GM21619 (cell line): ENCODE measurements at regions not wholly inside any gene's neighbourhood (a gene's known extent, or its start where the extent isn't known, plus 50 kb on each side); places are given as distances from the start of the nearest gene placed in this dataset.
"Not testable (repeated sequence)": the region's sequence is repeated elsewhere in the genome, so short reads cannot be mapped to it uniquely, and the experiment has no call there.

ENCODE experiments used
- ATAC-seq: cut with Tn5 transposase; IDR thresholded peaks from one replicate; pipeline ENCODE4 v1.9.1; 2021; ENCODE audit not compliant: unreplicated experiment

DNA sequence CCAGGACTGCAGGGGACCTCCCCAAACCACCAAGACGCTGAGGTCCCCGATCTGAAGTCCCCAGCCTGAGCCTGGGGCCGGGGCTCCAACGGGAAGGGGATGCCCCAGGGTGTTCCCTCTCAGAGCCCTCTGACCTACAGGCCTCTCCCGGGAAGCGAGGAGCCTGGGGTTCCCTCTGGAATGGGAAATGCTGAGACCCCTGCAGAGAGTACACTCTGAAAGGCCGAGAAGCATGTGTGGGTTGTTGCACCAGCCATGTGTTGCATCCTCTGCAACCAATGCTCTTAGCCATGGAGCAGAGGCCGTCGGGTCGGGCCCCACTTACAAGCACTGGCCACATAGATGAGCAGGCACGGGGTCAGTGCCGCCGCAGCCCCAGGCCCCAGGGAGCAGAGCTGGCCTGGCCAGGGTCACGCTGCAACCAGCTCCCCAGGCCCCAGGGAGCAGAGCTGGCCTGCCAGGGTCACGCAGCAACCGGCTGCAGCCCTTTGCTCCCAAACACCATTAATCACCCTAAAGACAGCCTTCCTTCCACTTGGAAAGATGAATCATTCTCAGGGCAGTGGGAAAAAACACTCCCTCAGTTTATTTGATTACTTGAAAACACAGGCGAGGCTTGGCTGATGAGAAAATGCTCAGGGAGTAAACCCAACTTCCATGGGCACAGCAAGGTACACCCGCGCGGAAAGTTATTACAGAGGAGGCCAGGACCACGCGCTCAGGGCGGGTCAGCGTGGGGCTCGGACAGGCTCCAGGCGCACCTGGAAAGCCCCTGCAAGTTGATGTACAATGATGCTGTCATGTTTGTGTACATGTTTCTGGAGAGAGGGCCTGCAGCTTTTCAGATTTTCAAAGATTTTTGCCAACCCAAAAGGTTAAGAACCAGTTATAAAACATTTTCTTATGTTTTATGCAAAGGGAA lies 78.0 kb upstream of the AFDN start:
- ATAC-seq, result no peak

DNA sequence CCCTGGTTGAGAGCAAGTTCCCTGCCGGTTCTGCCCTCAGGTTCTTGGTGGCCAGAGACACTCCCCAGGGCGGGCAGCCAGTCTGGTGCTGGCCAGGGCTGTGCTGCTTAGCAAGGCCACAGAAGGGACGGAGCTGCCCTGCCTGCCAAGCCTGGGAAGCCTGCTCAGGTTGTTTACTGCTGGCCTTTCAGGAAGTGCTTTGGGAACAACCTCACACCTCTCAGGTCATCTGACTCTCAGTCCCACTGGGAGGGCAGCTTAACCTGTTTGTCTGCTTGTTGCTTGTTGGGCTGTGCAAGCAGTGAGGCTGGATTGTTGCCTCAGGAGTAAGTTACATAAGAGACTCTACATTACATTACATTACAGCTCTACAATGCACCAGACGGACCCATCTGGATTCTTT lies 75.8 kb upstream of the AFDN start:
- no peak for ATAC-seq

DNA sequence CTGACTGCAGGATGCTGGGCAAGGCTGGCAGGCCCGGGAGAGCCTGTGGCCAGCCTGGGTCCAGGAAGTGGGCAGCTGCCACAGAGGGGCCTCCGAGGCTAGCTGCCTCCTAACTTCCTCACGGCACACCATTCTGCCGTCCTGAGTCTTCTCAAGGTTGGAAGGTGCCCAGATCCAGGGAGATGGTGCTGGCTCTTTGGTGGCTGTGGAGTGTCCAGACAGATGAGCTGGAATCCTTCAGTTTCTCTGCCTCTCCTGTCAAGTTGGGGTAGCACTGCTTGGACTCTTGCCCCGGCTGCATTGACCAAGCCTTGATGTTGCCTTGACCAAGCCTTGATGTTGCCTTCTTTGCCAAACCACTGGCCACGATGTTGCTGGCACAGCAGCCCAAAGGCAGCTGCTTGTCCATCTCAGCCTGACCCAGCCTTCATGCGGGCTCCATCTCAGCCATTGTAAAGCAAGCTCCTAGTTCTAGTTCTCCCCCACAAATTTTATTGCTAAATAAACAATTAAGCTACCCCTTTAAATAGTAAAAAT lies 75.1 kb upstream of the AFDN start:
- ATAC-seq, result no peak

DNA sequence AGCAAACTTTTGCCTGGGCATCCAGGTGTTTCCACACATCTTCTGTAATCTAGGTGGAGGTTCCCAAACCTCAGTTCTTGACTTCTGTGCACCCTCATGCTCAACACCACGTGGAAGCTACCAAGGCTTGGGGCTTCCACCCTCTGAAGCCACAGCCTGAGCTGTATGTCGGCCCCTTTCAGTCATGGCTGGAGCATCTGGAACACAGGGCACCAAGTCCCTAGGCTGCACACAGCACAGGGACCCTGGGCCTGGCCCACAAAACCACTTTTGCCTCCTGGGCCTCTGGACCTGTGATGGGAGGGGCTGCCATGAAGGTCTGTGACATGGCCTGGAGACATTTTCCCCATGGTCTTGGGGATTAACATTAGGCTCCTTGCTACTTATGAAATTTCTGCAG lies 73.4 kb upstream of the AFDN start:
- ATAC-seq, result not testable (repeated sequence)

DNA sequence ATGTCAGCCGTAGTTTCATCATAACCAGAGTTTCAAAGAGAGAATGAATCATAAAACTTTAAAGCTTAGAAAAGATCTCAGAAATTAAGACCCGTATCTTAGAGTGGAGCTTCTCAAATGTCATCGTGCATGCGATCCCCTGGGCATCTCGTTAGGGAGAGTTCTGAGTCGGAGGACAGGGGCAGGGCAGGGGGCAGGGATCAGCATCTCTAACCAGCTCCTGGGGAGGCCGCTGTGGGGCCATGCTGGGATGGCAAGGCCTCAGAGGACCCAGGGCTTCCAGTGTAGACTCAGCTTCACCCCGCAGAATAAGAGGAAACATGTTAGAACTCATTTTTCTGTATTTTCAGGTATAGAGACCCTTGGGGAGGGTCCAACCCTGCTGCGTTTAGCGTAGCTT lies 72.0 kb upstream of the AFDN start:
- no peak for ATAC-seq

DNA sequence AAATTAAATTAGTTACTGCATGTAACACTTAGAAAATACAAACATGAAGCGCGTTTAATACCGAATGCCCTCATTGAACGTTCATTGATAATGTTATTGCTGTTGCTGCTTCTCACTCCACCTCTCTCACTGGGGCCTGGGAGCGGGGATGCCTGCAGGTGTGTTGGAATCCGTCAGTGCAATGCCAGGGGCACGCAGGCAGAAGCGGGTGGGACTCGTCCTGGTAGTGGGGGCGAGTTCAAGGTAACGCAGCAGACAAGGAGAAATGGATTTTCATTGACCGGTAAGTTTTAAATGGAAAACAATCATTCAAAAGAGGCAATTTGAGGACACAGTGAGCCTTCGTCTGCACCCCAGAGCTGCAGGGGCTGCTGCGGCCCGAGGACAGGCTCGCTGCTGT lies 71.2 kb upstream of the AFDN start:
- no peak for ATAC-seq

DNA sequence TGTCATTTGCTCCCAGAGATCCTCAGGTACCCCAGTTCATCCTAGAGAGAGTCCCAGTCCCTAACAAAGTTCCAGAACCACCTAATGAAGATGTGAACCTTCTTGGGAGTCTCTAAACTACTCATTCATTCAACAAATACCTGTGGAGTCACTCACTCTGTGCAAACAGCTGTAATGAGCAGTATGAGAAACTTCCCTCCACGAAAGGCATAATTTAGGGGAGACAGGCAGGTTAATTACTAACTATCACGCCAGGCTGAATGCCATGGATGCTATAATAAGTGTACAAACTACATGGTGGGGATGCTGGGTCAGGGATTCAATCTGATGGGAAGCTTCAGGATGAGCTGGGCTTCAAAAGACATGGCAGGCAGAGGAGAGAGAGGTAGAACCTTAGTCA lies 70.1 kb upstream of the AFDN start:
- ATAC-seq, result no peak

DNA sequence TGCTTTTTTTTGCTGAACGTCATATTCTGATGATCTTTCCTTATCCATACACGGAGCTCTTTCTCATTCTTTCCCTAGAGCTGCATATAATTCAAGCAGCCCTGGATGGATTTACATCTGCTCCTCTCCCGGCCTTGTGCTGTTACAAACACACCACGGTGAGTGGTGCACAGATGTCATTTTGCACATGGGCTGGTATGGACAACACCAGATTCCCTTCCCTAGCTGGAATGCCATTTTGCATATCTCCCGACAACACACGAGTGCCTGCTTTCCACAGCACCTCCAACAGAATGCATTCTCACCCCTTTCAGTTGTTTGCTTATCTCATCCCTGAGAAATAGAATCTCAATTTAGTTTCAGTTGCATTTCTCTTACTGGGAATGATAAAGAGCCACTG lies 69.5 kb upstream of the AFDN start:
- ATAC-seq, result no peak

DNA sequence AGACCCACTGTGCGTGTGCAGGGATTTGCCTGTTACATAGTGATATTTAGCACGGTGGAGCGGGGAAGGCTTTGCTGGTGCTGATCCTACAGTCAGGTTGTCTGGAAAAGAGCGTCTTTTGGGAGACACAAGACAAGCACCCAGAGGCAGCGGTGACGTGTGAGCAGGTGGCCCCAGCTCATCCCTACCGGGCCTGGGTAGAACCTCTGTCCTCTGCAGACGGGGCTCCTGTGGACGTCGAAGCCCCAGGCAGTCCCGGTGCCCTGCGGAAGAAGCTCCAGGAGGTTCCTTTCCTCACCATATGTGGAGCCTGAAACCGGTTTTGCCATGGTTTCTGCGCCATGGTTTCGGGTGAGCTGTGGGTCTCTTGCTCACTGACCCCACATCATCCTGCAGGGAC lies 68.9 kb upstream of the AFDN start:
- ATAC-seq, result no peak

DNA sequence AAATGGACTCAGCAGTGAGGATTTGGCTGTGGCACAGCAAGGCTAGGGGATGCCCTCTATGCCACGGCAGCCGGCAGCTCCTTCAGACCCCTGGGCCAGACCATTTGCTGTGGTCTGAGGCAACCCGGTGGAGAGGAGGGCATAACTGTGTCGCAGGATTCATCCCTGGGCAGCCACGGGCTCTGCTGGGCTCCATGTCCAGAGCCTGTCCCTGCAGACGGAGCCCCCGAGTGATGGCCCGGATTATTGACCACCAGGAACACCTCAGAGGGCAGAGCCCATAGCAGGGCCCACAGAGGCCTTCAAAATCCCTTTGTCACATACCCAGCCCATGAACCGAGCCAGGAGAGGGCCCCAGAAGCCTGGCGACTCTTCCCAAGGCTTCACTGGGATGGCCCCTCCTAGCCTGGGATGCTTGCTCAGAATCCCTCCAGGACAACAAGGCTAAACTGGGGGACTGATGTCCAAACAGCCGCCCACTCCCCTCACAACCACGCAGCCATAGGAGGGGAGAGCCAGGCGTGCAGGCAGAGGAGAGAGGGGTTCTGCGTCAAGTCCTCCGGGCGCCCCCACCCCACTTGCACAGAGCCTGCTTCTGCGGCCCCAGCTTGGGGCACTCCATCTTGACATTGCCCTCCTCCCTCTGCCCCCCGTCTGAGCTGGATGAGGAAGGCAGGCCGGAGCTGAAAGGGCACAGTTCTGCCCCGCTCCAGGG lies 68.2 kb upstream of the AFDN start:
- ATAC-seq, result no peak

DNA sequence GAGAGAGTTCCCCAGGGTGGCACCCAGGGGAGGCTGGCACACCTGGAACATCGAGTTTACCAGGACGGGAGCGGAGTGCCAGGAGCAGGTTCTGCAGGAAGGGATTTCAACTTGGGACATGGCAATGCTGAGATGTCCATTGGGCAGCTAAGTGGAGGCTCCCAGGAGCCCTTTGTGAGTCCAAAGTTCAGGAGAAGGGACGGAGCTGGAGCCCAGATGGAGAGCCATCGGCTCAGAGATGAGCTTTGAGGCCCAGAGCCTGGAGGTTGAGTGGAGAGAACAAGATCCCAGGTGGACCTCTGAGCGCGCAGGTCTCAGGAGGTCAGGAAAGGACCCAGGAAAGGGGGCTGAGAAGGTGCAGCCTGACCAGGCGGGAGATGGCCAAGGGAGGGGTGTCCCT lies 67.5 kb upstream of the AFDN start:
- ATAC-seq, result no peak

DNA sequence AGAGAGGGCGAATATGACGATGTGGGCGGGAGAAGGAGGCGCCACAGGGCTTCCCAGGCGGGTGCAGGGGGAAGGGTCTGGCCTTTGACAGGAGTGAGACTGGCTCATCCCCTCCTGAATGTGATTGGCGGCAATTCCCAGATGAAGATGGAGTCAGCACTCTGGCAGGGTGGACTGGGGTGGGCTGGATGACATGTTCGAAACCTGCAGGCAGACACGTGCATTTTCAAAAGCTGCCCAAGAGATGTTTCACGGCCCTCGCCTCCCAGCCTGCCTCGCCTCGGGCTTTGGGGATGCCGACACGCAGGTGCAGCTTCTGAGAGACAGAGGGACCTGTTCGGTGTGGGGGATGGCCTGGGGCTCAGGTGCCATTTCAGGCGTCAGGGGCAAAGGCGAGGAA lies 66.8 kb upstream of the AFDN start:
- ATAC-seq, result no peak

DNA sequence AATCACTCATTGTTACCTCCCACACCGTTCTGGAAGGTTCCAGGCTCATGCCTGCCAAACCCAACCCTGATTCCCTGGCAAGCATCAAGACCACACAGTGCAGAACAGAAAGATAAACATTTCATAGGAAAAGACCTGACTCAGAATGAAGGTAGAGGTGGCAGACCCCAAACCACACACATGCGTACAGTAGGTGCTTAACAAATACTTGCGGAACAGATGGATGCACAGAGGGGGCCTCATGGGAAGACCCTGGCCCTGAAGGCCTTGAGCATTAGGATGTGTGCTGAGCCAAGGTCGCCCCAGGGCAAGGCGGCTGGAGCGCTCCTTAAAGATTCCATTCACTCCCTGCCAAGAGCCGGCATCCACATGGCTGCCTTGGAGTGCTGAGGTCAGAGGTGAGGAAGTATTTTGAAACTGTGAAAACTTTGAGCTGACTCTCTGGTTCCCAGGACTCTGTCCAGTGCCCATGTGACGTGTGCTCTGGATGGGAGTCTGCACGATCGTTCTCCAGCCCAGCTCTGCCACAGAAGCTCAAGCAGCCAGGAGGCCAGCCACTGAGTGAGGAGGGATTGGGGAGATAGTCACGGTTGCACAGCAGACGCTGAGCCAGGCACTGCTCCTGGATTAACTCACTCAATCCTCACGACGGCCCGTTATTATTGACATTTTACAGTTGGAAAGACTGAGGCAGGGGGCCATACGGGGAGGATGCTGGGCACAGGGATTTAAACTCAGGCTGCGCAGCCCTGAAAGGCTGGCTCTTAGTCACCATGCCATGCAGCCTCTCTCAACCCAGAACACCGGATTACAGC lies 65.5 kb upstream of the AFDN start:
- ATAC-seq, result no peak

DNA sequence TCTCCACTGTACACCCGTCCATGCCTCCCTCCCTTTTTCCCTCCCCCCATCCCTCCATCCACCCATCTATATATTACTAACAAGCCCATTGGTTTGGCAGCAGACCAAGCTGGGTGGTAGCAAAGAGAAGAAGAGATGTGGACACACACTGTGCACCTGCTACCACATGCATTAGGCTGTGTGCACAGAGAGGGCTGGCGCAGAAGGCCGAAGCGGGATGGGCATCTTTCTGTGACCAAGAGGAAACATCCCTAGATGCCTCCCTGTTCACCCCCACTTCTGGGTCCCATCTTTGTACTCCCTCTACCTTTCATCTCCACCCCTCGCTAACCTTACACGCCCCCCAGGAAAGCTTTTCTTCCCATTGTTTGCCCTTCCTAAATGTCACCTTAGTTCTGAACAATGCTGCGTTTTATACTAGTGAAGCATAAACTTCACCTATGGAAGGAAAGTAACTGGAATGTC lies 64.9 kb upstream of the AFDN start:
- no peak for ATAC-seq

DNA sequence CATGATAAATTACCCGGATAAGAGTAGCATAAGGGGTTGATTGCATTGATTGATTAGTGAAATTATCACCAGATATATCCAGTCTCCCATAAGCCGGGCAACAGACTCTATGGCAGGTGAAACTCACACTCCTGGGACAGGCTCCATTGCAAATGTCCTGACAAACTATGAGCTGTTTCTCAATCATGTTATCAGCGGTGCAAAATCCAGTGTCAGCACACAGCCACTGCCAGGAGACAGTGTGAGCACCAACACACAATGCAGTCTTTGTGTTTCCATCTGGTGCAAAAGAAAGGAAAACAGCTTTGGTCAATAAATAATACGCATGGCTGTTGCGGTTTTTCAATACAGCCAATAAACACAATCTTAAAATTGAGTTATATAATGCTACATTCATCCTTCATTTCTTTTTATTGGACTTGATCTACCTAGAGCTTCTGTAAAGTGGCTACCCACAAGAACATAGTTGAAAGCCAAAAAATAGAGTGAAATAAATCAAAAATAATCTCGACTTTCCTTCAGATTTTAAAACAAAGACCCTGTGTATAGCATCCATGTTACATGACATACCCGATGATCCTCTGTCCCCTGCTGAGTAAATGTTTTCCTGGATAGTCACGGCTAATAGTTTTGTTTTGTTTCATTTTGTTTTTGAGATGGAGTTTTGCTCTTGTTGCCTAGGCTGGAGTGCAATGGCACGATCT lies 64.3 kb upstream of the AFDN start:
- no peak for ATAC-seq

DNA sequence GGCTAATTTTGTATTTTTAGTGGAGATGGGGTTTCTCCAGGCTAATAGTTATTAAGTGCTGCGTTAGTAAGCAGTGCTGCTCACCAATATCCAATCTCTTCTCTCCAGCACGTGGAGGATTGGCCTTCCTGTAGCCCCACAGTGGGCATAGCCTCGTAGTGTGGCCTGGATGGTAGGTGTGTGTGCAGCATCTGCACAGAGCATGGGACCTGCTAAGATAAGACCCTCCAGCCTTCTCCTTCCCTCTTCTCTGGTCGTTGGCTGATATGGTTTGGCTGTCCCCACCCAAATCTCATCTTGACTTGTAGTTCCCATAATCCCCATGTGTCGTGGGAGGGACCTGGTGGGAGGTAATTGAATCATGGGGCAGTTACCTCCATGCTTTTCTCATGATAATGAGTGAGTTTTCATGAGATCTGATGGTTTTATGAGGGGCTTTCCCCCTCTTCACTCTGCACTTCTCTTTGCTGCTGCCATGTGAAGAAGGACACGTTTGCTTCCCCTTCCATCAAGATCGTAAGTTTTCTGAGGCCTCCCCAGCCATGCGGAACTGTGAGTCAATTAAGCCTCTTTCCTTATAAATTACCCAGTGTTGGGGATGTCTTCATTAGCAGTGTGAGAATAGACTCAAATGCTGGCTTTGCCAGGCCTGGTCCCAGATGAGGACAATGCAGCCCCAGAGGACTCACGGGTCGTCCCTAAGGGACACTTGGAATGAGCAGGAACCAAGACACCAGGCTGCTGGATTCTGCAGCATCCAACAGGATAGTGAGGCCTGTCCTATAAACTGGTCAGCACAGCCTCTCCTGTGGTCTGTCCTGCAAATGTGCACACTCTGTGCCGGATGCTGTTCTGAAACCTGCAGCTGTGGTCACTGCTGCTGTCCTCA lies 63.4 kb upstream of the AFDN start:
- ATAC-seq, result no peak

DNA sequence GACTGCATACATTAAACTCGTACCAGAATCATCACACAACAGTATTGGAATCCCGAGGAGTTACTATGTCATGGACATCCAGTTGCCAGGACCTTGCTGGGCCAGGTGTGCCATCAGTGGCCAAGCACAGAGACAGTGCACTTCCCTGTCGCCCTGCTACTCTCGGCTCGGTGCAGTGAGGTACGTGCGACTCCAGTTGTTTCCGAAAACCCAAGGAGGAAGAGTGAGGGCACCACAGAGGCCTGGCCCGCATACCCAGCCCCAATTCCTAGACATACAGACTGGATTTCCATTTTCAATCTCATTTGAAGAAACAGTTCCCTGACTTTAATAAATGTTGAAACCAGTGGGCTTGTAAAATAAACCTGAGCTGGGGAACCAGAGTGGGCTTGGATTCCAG lies 62.5 kb upstream of the AFDN start:
- no peak for ATAC-seq

DNA sequence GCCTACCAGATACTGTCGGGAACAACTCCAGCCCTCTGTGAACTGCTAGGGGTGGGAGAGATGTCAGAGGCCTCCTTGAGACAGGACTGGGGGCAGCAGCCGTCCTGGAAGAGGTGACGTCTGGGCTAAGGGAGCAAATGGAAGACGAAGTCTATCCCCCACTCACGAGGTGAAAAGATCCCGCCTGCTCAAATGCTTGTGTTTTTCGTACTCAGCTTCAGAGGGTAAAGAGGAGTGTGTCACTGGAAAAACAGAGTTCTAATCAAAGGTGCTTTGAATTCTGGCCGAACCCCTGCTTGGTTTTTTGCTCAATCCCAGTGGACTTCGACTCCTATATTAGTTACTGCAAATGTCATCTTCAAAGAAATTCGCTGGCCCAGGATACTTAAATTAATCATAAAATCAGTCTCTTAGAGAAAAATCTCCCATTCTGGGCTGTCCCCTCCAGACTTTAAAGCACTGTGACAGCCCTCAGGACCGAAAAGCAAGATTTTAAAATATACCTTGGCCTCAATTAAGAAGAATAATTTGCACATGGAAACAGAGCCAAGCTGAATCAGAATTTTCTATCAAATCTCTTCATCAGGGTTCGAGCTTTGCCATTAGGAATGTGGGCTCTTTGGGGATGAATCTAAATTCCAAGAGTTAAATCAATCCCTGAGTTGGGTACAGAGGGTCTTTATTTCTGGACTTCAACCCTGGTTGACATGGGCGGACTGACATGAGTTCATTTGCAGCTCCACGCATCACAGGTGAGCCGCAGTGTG lies 61.8 kb upstream of the AFDN start:
- ATAC-seq, result no peak
